NCI-H1048 (cell line): ENCODE measurements at regions not wholly inside any gene's neighbourhood (a gene's known extent, or its start where the extent isn't known, plus 50 kb on each side); places are given as distances from the start of the nearest gene placed in this dataset.

ENCODE experiments used
- DNase-seq: peaks from one replicate; lab custom pipeline; 2025; lab: John Stamatoyannopoulos, UW

DNA sequence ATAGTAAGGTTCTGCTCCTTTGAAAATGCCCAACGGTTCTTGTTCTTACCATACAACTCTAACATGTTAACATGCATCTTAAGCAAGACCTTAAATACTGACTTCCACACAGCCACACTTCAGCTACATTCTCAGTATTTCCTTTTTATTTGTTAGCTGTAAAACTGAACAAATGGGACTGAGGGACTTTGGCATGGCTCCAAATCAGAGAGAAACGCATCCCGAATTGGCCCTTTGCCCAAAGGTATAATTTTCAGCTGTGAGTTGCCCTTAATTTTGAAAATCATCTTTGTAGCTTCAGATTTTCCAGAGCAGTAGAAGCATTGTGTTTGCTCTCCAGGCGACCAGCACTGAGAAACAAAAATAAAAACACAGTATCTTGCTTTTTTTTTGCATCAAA is 56.4 kb downstream of the NEUROD6 start:
- no peak for DNase-seq

DNA sequence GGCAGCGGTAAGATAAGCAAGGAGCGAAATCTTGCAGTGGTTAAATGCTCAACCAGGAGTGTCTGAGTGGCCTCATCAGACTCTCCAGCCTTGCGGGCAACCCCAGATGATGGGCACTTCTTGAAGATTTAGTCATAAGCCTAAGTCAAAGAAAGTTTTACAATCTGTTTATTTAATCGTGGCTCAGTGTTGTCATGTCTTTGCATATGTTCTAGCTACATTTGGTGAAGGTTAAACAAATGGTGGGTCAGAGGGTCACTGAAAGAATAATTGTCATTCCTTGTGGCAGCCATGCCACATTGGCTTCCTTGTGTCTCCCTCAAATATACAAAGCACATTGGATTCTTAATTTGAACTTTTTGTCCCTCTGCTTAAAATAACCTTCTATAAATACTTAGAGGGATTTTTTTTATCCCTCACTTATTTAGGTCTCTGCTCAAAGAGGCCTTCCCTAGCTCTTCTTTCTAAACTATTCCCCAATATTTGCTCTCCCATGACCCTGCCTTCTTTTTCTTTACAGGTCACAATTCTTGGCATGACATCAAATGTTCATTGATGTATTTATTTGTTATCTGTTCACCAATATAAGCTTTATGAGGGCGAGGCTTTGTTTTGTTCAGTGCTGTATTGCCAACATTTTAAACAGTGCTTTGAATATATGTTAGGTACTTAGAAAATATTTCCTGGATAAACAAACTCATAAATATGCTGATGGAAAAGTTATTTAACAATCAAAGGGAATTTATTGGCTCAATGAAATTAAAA is 68.7 kb downstream of the NEUROD6 start:
- no peak for DNase-seq

DNA sequence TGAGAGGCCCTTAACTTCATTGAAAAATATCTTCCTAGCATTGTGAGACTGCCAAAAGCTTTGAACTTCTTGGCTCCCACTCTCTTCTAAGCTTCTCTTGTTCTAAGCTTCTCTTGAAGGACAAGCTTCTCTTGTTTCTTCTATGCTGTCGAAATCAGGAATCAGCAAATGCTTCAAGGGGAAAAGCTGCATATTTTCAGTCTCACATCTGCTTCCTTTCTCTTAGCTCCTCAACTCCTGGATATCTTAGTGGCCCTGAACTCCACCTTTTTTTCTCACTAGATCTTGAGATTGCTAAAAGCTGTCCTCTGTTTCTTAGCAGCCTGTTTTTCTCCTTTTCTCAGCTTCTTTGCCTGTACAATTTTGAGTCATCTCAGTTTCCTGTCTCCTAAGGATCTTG is 73.0 kb downstream of the NEUROD6 start:
- no peak for DNase-seq

DNA sequence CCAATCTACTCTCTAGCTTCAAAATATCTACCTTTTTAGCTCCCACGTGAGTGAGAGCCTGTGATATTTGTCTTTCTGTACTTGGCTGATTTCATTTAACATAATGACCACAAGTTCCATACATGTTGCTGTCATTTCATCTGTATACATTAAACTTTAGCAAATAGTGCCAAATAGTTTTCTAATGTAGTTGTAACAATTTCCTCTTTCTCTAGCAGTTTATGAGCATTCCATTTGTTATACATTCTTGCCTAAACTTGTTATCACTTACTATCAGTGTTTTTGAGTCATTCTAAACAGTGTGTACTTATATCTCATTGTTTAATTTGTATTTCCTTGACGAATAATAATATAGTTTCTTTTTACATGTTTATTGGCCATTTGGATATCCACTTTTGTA is 77.2 kb downstream of the NEUROD6 start:
- no peak for DNase-seq

DNA sequence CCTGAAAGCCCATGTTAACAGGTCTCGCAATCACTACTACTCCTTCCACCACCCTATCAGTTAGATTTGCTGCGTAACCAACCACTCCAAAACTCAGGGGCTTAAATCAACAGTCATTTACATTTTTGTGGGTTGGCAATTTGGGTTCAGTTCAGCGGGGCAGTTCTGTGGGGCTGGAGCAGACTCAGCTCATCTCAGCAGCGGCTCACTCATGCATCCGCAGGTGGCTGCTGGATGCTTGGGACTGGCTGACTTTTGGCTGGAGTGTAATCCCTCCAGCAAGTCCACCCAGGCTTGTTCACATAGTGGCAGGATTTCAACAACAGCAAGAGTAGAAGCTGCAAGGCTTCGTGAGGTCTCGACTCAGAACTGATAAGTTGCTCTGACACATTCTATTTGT is 79.2 kb downstream of the NEUROD6 start:
- DNase-seq = no peak

DNA sequence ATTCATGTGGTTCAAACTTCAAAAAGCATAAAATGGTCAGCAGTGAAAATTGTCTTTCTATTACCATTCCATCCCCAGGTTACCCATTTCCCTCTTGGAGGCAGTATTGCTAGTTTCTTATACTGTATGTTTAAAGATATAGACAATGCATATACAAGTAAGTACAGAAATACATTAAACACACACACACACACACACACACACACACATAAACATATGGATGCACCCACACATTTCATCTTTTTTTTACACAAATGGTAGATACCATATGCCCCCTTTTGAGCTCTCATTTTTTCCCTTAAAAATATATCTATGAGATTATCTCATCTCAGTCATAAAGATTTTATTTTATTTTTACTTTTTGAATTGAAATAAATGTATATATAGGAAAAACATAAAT is 79.7 kb downstream of the NEUROD6 start:
- no peak for DNase-seq

DNA sequence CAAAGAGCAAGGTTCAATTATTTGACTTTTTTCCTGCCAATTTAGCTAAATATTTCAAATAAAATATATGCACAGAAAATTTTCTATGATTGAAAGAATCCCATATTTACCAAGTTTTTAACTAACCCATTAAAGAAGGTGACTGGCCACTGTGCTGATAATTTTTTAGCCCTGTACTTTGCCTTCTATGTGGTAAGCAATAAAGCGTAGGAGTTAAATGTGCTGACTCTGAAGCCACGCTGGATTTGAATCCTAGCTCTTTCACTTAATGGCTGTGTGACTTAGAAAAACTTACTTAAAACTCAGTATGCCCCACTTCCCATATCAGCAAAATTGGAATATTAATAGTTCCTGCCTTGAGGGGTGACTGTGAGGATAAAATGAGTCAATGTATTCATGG is 82.1 kb downstream of the NEUROD6 start:
- no peak for DNase-seq

DNA sequence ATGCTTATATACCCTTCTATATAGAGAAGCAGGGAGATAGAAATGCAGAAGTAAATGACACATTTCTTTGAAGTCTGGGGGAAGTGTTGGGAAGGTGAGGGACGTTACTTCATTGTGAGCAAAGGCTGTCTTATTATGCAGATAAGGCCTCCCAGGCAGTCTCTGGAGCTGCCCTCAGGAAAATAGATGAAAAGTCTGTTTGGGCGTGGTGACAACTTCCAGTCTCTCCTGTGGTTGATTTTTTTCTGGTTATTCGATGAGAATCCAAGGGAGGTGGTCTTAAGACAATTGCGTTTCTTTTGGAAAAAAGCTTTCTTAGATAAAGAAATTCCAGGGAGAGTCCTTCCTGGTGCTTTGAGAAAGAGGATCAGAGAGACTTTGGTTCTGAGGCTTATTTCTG is 84.0 kb downstream of the NEUROD6 start:
- DNase-seq = no peak

DNA sequence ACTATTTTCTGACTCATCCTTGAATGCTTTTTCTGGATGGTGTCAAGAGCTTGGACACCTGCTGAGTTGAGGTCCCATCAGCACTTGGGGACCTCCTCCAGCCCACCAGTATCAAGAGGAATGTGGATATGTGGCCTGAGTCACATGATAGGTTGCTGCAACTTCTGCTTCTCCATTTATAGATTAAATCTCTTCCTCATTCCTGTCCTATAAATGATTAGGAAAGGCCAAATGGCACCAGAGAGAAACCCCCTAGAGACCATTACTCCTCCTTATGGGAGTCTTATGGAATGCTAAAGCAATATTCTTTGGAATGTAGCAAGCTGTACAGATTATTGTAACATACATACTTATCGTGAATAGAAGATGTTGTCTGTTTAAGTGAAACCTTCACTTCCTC is 85.6 kb downstream of the NEUROD6 start:
- no peak for DNase-seq

DNA sequence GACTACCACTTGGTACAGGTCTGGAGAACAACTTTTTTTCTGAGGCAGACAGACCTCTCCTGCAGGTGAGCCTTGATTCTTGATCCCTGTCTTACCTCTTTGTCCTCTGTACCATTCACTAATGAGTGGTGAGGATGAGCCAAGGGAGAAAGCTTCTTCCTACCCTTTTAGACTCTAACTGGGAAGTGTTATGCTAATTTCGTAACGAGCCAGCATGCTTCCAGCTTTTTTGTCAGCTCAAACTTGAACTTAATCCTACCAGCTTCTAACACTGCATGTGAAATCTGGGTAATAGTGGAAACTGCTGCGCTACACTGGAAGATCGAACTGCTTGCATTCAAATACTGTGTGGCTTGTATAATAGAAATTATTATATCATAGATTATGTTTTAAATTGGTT is 87.0 kb downstream of the NEUROD6 start:
- DNase-seq = no peak

DNA sequence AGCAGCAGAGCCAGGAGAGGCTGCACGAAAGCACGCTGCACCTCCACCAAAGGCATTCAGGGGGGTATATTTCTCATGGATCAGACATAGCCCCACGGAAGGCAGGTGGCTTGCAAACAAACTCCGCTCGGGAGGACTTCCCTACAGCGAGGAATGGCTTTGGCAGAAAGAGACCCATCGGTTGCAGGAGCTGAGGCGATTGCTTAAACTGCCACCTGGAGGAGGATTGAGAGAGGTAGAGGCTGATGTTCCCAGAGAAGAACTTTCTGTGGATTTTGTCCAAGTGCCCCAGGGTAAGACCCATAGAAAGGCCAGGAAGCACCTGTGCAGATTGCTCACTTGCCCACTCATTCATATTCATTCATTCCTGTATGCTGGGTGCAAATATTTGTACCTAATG is 89.1 kb downstream of the NEUROD6 start:
- no peak for DNase-seq

DNA sequence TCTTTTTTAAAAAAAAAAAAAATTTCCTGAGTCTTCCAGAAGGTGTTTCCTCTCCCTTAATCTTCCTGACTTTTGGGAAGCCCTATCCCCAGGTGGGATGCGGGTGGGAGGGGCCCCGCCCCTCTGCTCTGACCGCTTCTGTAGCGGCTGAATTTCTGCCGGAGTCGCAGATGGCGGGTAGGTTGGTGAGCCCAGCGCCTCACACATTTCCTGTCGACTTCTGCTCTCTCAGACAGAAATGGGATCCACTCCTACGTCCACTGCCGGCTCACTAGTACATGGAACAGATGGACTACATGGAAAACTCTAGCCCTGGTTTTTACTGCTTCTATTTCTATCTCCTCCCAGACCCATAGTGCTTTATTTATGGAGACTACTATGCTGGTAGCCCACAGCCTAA is 90.9 kb downstream of the NEUROD6 start:
- DNase-seq = no peak

DNA sequence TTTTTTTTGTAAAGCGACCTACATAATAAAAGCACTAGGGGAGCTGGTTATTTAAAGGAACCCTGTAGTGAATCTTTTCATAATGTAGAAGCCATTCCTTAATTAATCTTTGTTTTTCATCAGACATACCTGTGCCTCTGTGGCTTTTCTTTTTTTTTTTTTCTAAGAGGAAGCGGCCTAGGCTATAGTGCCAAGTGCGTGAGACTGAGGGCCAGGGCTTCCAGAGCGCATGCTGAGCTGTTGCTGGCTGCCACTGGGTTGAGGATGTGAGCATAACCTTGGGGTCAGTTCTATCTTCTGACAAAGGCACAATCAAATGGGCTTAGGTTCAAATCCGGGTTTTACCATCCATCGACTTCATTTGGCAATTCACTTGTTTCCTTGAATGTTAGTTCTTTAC is 103.7 kb downstream of the NEUROD6 start:
- no peak for DNase-seq

DNA sequence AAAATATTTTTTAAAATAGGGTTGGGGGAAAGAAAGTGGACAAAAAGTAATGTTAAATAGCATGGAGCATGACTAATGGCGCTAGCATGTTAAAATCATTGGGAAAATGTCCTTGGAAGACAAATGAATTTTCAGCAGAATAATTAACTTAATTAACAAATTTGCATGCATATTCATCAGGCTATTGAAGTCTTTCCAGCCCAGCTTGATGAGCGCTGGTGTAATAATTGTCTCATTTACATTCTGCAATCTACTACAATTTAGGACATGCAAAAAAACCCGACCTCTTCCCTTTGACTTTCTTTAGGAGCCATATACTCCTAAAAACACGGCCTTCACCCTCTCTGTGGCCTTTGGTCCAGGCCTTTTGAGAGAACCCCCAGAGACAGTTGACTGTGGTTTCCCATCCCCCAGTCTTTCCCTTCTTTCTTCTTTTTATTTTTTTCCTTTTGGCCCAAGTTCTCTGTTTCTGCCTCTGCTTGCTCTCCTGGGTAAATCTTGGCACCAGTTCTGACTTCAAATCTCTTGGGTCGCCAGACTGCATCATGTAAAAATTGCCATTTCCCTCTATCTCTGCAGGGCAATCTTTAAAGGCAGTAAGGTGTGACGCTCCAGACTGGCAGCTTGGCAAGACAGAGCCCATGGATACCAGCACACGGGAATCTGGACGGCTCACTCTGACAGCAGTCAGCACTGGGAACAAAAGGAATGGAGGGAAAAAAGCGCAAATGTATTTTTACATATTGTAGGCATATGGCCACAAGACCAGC is 105.5 kb downstream of the NEUROD6 start:
- DNase-seq = no peak

DNA sequence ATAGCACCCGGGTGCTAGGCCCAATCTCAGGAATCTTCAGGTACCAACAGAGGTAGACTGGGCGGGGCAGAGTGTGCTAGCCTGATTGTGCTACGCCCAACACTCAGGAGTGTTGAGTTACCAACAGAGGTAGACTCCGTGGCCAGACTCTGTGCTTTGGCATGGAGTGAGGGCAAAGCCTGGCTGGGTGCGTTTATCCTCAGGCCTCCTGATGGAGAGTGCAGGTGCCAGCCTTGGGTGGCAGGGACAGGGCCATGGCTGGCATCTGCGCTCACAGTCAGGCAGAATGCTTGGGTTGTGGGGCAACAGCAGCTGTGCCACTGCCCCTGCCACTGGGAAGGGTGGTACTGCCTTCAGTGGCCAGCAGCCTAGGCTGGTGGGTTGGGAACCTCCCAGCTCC is 111.6 kb downstream of the NEUROD6 start:
- DNase-seq = no peak

DNA sequence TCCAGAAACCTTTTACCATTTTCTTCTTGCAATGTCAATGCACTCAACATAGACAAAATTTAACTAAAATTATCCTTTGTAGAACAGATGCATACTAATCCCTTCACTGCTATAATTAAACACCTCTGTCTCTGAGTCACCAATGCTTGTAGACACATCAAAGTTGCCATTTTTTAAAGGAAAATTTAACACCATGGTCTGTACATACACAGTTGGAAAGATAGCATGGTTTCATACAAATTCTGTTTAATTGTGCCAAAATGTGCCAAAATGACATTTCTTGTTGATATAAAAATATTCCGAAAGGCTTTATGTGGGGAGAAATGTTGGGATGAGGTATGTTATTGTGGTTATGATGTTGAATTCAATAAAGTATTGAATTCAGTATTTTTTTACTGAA is 125.8 kb downstream of the NEUROD6 start:
- DNase-seq = no peak

DNA sequence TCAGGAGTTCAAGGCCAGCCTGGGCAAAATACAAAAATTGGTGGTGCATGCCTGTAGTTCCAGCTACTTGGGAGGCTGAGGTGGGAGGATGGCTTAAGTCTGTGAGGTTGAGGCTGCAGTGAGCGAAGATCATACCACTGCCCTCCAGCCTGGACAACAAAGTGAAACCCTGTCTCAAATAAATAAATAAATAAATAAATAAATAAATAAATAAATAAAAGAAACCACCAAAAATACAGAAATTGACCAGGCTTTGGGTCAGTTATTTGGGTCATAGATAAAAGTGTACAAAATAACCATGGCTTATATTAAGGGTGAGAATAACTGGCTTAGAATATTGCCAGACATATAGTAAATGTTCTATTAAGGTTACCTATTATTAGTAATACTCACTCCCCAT is 129.2 kb downstream of the NEUROD6 start:
- no peak for DNase-seq

DNA sequence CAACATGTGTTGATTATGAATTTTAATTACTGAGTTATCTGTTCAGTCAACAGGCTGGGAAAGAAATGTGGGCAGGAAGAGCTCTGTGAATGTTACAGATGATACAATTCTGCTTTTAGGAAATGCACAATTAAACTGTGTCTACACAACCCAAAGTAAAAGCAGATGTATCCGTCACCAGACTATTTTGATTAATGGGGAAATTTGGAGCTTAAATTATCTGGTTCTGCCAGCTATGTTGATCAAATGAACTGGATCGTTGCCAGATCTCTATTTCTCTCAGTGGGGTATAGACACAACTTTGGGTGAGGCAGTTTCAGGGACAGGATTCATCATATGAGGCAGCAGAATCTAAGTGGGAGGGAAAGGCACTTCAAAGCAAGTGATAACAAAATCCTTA is 136.5 kb downstream of the NEUROD6 start:
- DNase-seq = no peak

DNA sequence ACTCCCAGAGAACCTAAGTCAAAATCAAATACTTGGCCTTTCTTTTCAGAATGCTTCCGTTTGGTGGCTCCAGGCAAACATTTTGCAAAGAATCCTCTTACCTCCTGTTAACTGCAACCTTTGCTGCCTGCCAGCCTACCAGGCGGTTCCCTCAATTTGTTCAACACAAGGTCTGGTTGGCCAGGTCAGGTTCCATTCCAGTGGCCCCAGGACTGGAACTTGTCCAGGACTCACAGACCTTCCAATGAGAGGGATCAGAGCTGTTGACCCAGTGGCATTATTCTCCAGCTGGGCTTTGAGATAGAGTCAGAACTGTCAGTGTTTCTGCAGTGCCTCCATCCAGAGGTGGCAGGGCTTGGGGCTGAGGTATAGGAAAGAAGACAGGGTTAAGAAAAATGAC is 137.0 kb downstream of the NEUROD6 start:
- no peak for DNase-seq

DNA sequence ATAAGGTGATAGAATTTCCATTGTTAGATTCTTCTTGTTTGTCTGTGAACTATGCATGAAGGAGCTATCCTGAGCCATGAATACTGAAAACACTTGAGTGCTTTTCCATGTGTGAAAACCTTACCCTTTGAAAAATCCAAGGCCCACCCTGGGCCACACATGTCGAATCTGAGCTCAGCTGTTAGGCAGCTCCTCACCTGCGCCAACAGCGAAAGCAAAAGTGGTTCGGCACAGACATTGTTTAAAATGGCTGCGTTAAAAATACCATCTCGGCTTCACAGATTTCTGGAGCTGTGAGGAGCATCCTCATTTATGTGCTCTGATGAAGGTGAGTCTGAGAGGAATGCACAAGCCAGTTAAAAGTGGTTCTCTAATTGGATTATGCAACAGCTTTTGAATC is 137.7 kb downstream of the NEUROD6 start:
- no peak for DNase-seq

DNA sequence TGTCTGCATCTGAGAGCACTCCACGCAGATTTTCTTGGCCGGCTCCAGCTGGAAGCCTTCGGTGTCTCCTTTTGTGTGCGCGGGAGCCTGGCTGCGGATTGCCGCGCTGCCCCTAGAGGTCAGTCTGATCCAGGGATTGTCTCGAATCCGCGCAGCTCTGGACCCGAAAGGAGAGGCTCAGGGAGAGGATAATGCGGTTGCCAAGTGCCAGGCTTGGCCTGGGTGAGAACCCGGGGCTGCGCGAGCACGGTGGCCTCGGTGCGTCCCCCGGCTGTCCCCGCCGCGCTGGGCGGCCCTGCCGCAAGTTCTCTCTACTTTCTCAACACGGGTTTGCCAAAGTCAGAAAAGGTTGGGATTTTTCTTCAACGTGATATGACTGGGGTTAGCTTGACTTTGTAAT is 140.9 kb downstream of the ADCYAP1R1 start:
- peak; percentile 45 for DNase-seq

DNA sequence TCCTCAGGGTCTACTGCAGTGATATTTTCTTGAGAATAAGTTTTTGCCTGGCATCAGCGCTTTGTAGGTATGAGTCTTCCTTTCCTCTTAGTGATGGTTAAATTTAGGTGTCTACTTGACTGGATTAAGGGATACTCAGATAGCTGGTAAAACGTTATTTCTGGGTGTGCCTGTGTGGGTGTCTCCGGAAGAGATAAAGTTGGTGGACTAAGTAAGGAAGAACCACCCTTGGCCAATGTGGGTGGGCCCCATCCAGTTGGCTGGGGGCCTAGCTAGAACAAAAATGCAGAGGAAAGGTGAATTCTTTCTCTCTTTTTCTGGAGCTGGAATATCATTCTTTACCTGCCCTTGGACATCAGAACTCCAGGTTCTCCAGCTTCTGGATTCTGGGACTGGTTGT is 138.8 kb downstream of the ADCYAP1R1 start:
- DNase-seq = no peak

DNA sequence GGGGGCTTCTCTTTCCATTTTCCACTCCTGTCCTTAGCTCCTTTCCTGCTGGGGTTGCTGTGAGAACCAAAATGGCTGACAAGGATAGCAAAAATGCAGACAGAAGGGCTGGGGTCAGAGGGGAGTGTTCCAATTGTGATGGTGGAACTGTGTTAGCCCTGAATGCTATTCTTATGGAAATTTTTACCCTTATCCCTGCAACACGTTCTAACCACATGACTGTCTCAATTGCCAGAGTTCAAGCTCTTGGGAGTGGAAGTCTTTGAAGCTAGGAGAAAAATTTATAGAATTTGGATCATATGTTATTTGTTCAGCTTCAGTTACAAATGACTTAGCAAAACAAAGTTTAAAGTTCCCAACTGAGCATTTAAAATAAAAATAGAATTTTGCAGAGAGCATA is 134.1 kb downstream of the ADCYAP1R1 start:
- DNase-seq = no peak

DNA sequence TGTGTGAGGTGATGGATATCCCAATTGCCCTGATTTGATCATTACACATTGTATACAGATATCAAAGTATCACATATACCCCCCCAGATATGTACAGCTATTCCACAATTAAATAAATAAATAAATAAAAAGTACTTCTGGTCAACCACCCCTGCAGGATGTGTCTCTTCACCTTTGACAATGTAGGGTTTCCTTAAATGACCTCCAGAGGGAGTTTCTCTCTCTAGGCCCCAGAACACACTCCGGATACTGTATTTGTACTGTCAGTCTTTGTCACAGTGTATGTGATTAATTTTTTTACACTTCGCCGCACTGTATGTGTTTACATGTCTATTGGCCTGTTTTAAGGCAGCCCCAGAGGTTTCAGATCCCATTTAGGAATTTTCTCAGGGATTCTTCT is 123.6 kb downstream of the ADCYAP1R1 start:
- DNase-seq = no peak
